SKM-1 treated with dmso at 0.1 percent for 144 hours (cell line): ENCODE measurements at regions not wholly inside any gene's neighbourhood (a gene's known extent, or its start where the extent isn't known, plus 50 kb on each side); places are given as distances from the start of the nearest gene placed in this dataset.
"Not testable (repeated sequence)": the region's sequence is repeated elsewhere in the genome, so short reads cannot be mapped to it uniquely, and the experiment has no call there.

Source experiments
- DNase-seq: peaks from one replicate; lab custom pipeline; 2025; ENCODE audit not compliant: unreplicated experiment; lab: John Stamatoyannopoulos, UW

GRCh38 chr20:12113075-12113467 lies 195.4 kb downstream of the BTBD3 start:
- no peak for DNase-seq

- no peak for DNase-seq
Measured at GRCh38 chr20:12113468-12114371, 196.0 kb downstream of the BTBD3 start.

- DNase-seq: not testable (repeated sequence)
Measured at GRCh38 chr20:12129114-12129513, 211.4 kb downstream of the BTBD3 start.

- not testable (repeated sequence) for DNase-seq
Measured at GRCh38 chr20:12129532-12129931, 211.8 kb downstream of the BTBD3 start.

GRCh38 chr20:12130781-12131180 lies 213.1 kb downstream of the BTBD3 start:
- no peak for DNase-seq

- DNase-seq: no peak
Measured at GRCh38 chr20:12133553-12133952, 215.9 kb downstream of the BTBD3 start.

- not testable (repeated sequence) for DNase-seq
Measured at GRCh38 chr20:12145951-12146350, 228.3 kb downstream of the BTBD3 start.

- DNase-seq: no peak
Measured at GRCh38 chr20:12152996-12153395, 235.3 kb downstream of the BTBD3 start.

- DNase-seq: no peak
Measured at GRCh38 chr20:12153628-12154027, 235.9 kb downstream of the BTBD3 start.

GRCh38 chr20:12156252-12156651 lies 238.6 kb downstream of the BTBD3 start:
- no peak for DNase-seq

- DNase-seq: no peak
Measured at GRCh38 chr20:12159261-12159660, 241.6 kb downstream of the BTBD3 start.

GRCh38 chr20:12161734-12162133 lies 244.0 kb downstream of the BTBD3 start:
- no peak for DNase-seq

- no peak for DNase-seq
Measured at GRCh38 chr20:12166053-12166717, 248.5 kb downstream of the BTBD3 start.

- no peak for DNase-seq
Measured at GRCh38 chr20:12170406-12170805, 252.7 kb downstream of the BTBD3 start.

GRCh38 chr20:12171923-12172524 lies 254.3 kb downstream of the BTBD3 start:
- no peak for DNase-seq

- DNase-seq: no peak
Measured at GRCh38 chr20:12173347-12174012, 255.8 kb downstream of the BTBD3 start.

GRCh38 chr20:12175538-12175937 lies 257.8 kb downstream of the BTBD3 start:
- no peak for DNase-seq

GRCh38 chr20:12177657-12178293 lies 260.1 kb downstream of the BTBD3 start:
- no peak for DNase-seq

GRCh38 chr20:12179692-12180091 lies 262.0 kb downstream of the BTBD3 start:
- no peak for DNase-seq

GRCh38 chr20:12180107-12180661 lies 262.5 kb downstream of the BTBD3 start:
- no peak for DNase-seq

GRCh38 chr20:12198281-12198680 lies 280.6 kb downstream of the BTBD3 start:
- DNase-seq: no peak
